ENCODE measurements at regions not wholly inside any gene's neighbourhood (a gene's known extent, or its start where the extent isn't known, plus 50 kb on each side); places are given as distances from the start of the nearest gene placed in this dataset.

- TF ChIP-seq, protein P1, sequence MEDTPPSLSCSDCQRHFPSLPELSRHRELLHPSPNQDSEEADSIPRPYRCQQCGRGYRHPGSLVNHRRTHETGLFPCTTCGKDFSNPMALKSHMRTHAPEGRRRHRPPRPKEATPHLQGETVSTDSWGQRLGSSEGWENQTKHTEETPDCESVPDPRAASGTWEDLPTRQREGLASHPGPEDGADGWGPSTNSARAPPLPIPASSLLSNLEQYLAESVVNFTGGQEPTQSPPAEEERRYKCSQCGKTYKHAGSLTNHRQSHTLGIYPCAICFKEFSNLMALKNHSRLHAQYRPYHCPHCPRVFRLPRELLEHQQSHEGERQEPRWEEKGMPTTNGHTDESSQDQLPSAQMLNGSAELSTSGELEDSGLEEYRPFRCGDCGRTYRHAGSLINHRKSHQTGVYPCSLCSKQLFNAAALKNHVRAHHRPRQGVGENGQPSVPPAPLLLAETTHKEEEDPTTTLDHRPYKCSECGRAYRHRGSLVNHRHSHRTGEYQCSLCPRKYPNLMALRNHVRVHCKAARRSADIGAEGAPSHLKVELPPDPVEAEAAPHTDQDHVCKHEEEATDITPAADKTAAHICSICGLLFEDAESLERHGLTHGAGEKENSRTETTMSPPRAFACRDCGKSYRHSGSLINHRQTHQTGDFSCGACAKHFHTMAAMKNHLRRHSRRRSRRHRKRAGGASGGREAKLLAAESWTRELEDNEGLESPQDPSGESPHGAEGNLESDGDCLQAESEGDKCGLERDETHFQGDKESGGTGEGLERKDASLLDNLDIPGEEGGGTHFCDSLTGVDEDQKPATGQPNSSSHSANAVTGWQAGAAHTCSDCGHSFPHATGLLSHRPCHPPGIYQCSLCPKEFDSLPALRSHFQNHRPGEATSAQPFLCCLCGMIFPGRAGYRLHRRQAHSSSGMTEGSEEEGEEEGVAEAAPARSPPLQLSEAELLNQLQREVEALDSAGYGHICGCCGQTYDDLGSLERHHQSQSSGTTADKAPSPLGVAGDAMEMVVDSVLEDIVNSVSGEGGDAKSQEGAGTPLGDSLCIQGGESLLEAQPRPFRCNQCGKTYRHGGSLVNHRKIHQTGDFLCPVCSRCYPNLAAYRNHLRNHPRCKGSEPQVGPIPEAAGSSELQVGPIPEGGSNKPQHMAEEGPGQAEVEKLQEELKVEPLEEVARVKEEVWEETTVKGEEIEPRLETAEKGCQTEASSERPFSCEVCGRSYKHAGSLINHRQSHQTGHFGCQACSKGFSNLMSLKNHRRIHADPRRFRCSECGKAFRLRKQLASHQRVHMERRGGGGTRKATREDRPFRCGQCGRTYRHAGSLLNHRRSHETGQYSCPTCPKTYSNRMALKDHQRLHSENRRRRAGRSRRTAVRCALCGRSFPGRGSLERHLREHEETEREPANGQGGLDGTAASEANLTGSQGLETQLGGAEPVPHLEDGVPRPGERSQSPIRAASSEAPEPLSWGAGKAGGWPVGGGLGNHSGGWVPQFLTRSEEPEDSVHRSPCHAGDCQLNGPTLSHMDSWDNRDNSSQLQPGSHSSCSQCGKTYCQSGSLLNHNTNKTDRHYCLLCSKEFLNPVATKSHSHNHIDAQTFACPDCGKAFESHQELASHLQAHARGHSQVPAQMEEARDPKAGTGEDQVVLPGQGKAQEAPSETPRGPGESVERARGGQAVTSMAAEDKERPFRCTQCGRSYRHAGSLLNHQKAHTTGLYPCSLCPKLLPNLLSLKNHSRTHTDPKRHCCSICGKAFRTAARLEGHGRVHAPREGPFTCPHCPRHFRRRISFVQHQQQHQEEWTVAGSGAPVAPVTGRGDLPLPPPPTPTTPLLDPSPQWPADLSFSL (CRISPR knock-in tag; IDR thresholded peaks at IDR 0.05): peak; percentile 63; the same call in 1 of the 2 replicates
- TF ChIP-seq PHF20 (CRISPR knock-in tag; IDR thresholded peaks at IDR 0.05) (0 out of 2 replicates have a peak, but pooled peaks have one; percentile 40), CREB3 (CRISPR knock-in tag; IDR thresholded peaks at IDR 0.05) (no peak), ZNF543 (CRISPR knock-in tag; IDR thresholded peaks at IDR 0.05) (no peak), ZFP37 (CRISPR knock-in tag; IDR thresholded peaks at IDR 0.05; ENCODE audit: borderline replicate concordance) (no peak), CHD4 (IDR thresholded peaks at IDR 0.05; ENCODE audit: borderline replicate concordance, low read length) (no peak)
- TF ChIP-seq, protein P2, sequence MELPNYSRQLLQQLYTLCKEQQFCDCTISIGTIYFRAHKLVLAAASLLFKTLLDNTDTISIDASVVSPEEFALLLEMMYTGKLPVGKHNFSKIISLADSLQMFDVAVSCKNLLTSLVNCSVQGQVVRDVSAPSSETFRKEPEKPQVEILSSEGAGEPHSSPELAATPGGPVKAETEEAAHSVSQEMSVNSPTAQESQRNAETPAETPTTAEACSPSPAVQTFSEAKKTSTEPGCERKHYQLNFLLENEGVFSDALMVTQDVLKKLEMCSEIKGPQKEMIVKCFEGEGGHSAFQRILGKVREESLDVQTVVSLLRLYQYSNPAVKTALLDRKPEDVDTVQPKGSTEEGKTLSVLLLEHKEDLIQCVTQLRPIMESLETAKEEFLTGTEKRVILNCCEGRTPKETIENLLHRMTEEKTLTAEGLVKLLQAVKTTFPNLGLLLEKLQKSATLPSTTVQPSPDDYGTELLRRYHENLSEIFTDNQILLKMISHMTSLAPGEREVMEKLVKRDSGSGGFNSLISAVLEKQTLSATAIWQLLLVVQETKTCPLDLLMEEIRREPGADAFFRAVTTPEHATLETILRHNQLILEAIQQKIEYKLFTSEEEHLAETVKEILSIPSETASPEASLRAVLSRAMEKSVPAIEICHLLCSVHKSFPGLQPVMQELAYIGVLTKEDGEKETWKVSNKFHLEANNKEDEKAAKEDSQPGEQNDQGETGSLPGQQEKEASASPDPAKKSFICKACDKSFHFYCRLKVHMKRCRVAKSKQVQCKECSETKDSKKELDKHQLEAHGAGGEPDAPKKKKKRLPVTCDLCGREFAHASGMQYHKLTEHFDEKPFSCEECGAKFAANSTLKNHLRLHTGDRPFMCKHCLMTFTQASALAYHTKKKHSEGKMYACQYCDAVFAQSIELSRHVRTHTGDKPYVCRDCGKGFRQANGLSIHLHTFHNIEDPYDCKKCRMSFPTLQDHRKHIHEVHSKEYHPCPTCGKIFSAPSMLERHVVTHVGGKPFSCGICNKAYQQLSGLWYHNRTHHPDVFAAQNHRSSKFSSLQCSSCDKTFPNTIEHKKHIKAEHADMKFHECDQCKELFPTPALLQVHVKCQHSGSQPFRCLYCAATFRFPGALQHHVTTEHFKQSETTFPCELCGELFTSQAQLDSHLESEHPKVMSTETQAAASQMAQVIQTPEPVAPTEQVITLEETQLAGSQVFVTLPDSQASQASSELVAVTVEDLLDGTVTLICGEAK (IDR thresholded peaks at IDR 0.05): 0 out of 2 replicates have a peak, but pooled peaks have one; percentile 8
- TF ChIP-seq, protein P2 (CRISPR knock-in tag; IDR thresholded peaks at IDR 0.05): no peak
- TF ChIP-seq, protein P3, sequence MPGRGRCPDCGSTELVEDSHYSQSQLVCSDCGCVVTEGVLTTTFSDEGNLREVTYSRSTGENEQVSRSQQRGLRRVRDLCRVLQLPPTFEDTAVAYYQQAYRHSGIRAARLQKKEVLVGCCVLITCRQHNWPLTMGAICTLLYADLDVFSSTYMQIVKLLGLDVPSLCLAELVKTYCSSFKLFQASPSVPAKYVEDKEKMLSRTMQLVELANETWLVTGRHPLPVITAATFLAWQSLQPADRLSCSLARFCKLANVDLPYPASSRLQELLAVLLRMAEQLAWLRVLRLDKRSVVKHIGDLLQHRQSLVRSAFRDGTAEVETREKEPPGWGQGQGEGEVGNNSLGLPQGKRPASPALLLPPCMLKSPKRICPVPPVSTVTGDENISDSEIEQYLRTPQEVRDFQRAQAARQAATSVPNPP (CRISPR knock-in tag; IDR thresholded peaks at IDR 0.05): no peak
These were observed 110.1 kb downstream of the SNX5 start (continued) for GRCh38 chr20:17858450-17859001.

Data from HepG2 (cell line).